ENCODE measurements at regions not wholly inside any gene's neighbourhood (a gene's known extent, or its start where the extent isn't known, plus 50 kb on each side); places are given as distances from the start of the nearest gene placed in this dataset.
A peak's percentile ranks its signal among the peaks of the same experiment; 100 is the strongest.

GRCh38 chr6:21502682-21503081 is 90.9 kb upstream of the SOX4 start:
- H3K4me3 Mint-ChIP-seq (ENCODE audit: low read depth) = no peak overlapping the region
- DNase-seq (ENCODE audit: low spot score, unreplicated experiment) = no peak
- H3K4me1 Mint-ChIP-seq (ENCODE audit: low read depth) = peaks cover 13% of the 10 kb centered on the region
- H3K27ac Mint-ChIP-seq = no peak overlapping the region
- H3K27me3 Mint-ChIP-seq = no peaks in the 10 kb centered on the region
- peaks cover 3% of the 10 kb centered on the region for H3K36me3 Mint-ChIP-seq (ENCODE audit: insufficient read depth)
- H3K9me3 Mint-ChIP-seq (ENCODE audit: low read depth) = no peaks in the 10 kb centered on the region
- no peak for TF ChIP-seq CTCF (IDR thresholded peaks at IDR 0.05; ENCODE audit: unreplicated experiment)

- no peak for TF ChIP-seq CTCF (IDR thresholded peaks at IDR 0.05; ENCODE audit: unreplicated experiment)
Observed at GRCh38 chr6:21504790-21505189, 88.8 kb upstream of the SOX4 start.

GRCh38 chr6:21505574-21505990 is 88.0 kb upstream of the SOX4 start:
- no peak for TF ChIP-seq CTCF (IDR thresholded peaks at IDR 0.05; ENCODE audit: unreplicated experiment)
- no peak for DNase-seq (ENCODE audit: low spot score, unreplicated experiment)
- Mint-ChIP-seq H3K4me3 (ENCODE audit: low read depth) (no peak overlapping the region), H3K27ac (peak overlapping the region; percentile 16), H3K36me3 (ENCODE audit: insufficient read depth) (peaks cover 3% of the 10 kb centered on the region), H3K27me3 (no peaks in the 10 kb centered on the region), H3K9me3 (ENCODE audit: low read depth) (no peaks in the 10 kb centered on the region), H3K4me1 (ENCODE audit: low read depth) (peaks cover 6% of the 10 kb centered on the region)

More at GRCh38 chr6:21504790-21505189, 88.8 kb upstream of the SOX4 start:
- DNase-seq (ENCODE audit: low spot score, unreplicated experiment) = no peak
- Mint-ChIP-seq H3K4me1 (ENCODE audit: low read depth) (peaks cover 13% of the 10 kb centered on the region), H3K27me3 (no peaks in the 10 kb centered on the region), H3K27ac (no peak overlapping the region), H3K4me3 (ENCODE audit: low read depth) (no peak overlapping the region), H3K36me3 (ENCODE audit: insufficient read depth) (peaks cover 3% of the 10 kb centered on the region), H3K9me3 (ENCODE audit: low read depth) (no peaks in the 10 kb centered on the region)

GRCh38 chr6:21506126-21506525 is 87.4 kb upstream of the SOX4 start:
- Mint-ChIP-seq H3K9me3 (ENCODE audit: low read depth) (no peaks in the 10 kb centered on the region), H3K27me3 (no peaks in the 10 kb centered on the region), H3K27ac (no peak overlapping the region), H3K36me3 (ENCODE audit: insufficient read depth) (peaks cover 3% of the 10 kb centered on the region), H3K4me1 (ENCODE audit: low read depth) (peaks cover 1% of the 10 kb centered on the region), H3K4me3 (ENCODE audit: low read depth) (no peak overlapping the region)
- no peak for TF ChIP-seq CTCF (IDR thresholded peaks at IDR 0.05; ENCODE audit: unreplicated experiment)
- no peak for DNase-seq (ENCODE audit: low spot score, unreplicated experiment)

- Mint-ChIP-seq H3K4me3 (ENCODE audit: low read depth) (no peak overlapping the region), H3K27me3 (no peaks in the 10 kb centered on the region), H3K9me3 (ENCODE audit: low read depth) (no peaks in the 10 kb centered on the region), H3K36me3 (ENCODE audit: insufficient read depth) (peaks cover 3% of the 10 kb centered on the region), H3K4me1 (ENCODE audit: low read depth) (no peaks in the 10 kb centered on the region), H3K27ac (no peak overlapping the region)
- no peak for TF ChIP-seq CTCF (IDR thresholded peaks at IDR 0.05; ENCODE audit: unreplicated experiment)
- DNase-seq (ENCODE audit: low spot score, unreplicated experiment) = no peak
Observed at GRCh38 chr6:21507811-21508210, 85.7 kb upstream of the SOX4 start.
